ENCODE measurements at regions not wholly inside any gene's neighbourhood (a gene's known extent, or its start where the extent isn't known, plus 50 kb on each side); places are given as distances from the start of the nearest gene placed in this dataset.
"Not testable (repeated sequence)": the region's sequence is repeated elsewhere in the genome, so short reads cannot be mapped to it uniquely, and the experiment has no call there.

DNA sequence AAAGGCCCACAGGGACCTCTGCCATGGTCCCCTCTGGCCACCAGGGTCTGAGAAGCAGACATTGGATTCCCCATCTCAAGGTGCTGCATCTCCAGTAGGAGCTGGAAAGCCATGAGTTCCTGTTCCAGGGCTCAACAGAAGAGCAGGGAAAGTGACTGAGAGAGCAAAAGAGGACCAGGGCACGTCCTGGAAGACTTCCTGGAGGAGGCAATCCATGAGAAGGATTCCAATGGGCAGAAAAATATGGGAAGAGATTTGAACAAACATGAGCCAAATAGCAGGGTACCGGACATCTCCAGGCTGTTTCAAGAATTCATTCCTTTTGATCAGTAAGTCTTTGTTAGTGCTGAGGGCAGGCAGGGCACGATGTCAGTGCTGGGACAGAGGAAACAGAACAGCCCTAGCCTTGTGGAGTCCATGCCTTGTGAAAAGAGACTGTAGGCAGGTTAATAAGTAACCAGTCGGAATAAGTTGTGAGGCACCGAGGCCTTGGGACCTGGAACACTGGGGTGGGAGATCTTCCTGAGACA lies 72.8 kb upstream of the TWIST2 start:
- no peak for TF ChIP-seq EZH2phosphoT487 (IDR thresholded peaks at IDR 0.05; ENCODE audit: borderline replicate concordance, low read depth, low read length)
- TF ChIP-seq, protein P1, sequence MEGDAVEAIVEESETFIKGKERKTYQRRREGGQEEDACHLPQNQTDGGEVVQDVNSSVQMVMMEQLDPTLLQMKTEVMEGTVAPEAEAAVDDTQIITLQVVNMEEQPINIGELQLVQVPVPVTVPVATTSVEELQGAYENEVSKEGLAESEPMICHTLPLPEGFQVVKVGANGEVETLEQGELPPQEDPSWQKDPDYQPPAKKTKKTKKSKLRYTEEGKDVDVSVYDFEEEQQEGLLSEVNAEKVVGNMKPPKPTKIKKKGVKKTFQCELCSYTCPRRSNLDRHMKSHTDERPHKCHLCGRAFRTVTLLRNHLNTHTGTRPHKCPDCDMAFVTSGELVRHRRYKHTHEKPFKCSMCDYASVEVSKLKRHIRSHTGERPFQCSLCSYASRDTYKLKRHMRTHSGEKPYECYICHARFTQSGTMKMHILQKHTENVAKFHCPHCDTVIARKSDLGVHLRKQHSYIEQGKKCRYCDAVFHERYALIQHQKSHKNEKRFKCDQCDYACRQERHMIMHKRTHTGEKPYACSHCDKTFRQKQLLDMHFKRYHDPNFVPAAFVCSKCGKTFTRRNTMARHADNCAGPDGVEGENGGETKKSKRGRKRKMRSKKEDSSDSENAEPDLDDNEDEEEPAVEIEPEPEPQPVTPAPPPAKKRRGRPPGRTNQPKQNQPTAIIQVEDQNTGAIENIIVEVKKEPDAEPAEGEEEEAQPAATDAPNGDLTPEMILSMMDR (conservative IDR thresholded peaks at IDR 0.05; ENCODE audit: low read length): no peak
- Histone ChIP-seq H3K27ac (ENCODE audit: low read depth, low read length, poor library complexity, severe bottlenecking) (no peak overlapping the region), H3K4me1 (ENCODE audit: insufficient read depth, low read length, poor library complexity, severe bottlenecking) (no peaks in the 10 kb centered on the region), H2AFZ (ENCODE audit: low read length) (no peak overlapping the region), H3K79me2 (ENCODE audit: insufficient read depth, low read depth, low read length) (no peaks in the 10 kb centered on the region), H3K4me2 (ENCODE audit: low read length) (no peak overlapping the region), H4K20me1 (ENCODE audit: insufficient read depth, low read length) (no peaks in the 10 kb centered on the region; the same call in 1 of the 2 replicates), H3K9me2 (ENCODE audit: insufficient read depth, low read length) (no peaks in the 10 kb centered on the region), H3K9me3 (ENCODE audit: low read length) (0 out of 2 replicates have a peak, but pooled peaks cover 4% of the 10 kb centered on the region), H3K4me3 (ENCODE audit: low read depth, low read length, poor library complexity, severe bottlenecking) (no peak overlapping the region), H3K36me3 (ENCODE audit: insufficient read depth, low read length) (no peaks in the 10 kb centered on the region)
- CTCF ChIA-PET (ENCODE audit: unreplicated experiment): no interaction called here
- POLR2A ChIA-PET: no interaction called here
- no peak for DNase-seq (ENCODE audit: low spot score)
- intact Hi-C loops (cut with micrococcal nuclease; ENCODE audit: unreplicated experiment): no loop called here
- no TSS peak for BruUV-seq (replicated peaks)

DNA sequence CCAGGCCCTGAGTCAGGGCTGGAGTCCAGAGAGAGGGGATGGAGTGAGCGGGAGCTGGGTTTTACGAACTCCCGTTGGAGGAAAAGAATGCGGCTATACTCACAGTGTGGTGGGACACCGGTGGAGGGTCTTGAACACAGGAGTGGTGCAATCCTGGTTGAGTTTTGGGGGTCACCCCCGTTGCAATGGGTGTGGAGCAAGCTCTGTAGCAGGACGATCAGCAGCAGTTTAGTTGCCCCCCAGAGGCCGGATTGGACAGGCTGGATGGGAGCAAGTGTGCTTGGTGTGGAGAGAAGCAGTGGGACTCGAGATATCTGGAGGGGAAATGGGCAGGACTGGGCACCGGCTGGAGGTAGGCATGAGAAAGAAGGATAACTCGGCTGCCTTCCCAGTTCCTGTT lies 72.3 kb upstream of the TWIST2 start:
- Histone ChIP-seq H3K4me1 (ENCODE audit: insufficient read depth, low read length, poor library complexity, severe bottlenecking) (no peaks in the 10 kb centered on the region), H3K27ac (ENCODE audit: low read depth, low read length, poor library complexity, severe bottlenecking) (no peak overlapping the region), H2AFZ (ENCODE audit: low read length) (no peak overlapping the region), H3K9me3 (ENCODE audit: low read length) (0 out of 2 replicates have a peak, but pooled peaks cover 4% of the 10 kb centered on the region), H3K4me2 (ENCODE audit: low read length) (no peak overlapping the region), H3K4me3 (ENCODE audit: low read depth, low read length, poor library complexity, severe bottlenecking) (no peak overlapping the region), H3K9me2 (ENCODE audit: insufficient read depth, low read length) (no peaks in the 10 kb centered on the region), H3K36me3 (ENCODE audit: insufficient read depth, low read length) (no peaks in the 10 kb centered on the region), H3K79me2 (ENCODE audit: insufficient read depth, low read depth, low read length) (no peaks in the 10 kb centered on the region), H4K20me1 (ENCODE audit: insufficient read depth, low read length) (no peaks in the 10 kb centered on the region; the same call in 1 of the 2 replicates)
- intact Hi-C loops (cut with micrococcal nuclease; ENCODE audit: unreplicated experiment): no loop called here
- no peak for TF ChIP-seq EZH2phosphoT487 (IDR thresholded peaks at IDR 0.05; ENCODE audit: borderline replicate concordance, low read depth, low read length)
- TF ChIP-seq, protein P1 (conservative IDR thresholded peaks at IDR 0.05; ENCODE audit: low read length): no peak
- DNase-seq (ENCODE audit: low spot score): no peak
- no TSS peak for BruUV-seq (replicated peaks)
- ChIA-PET POLR2A (no interaction called here), CTCF (ENCODE audit: unreplicated experiment) (no interaction called here)

DNA sequence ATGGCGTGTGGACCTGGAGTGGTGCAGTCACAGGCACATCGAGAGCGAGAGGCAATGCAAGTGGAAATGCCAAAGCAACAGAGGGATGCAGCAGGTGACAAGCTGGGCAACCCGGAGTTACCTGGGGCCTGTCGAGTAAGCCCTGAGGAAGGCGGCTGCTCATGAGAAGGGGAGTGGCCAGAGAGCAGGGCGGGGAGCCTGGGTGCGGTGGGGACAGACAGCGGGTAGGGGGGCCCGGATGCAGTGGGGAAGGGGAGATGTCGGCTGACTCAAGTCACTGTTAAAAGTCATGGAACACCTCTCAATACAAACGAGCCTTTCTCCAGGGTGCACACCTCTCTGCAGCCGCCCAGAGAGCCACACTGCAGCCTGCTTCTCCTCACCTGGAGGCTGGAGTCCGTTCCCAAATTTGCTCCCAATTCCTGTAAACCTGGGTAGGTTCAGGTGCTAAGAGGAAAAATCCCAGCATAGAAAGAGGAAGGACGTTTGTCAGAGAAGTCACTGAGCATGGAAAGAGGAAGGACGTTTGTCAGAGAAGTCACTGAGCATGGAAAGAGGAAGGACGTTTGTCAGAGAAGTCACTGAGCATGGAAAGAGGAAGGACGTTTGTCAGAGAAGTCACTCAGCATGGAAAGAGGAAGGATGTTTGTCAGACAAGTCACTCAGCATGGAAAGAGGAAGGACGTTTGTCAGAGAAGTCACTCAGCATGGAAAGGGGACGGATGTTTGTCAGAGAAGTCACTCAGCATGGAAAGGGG lies 71.7 kb upstream of the TWIST2 start:
- BruUV-seq (replicated peaks): no TSS peak
- no peaks in the 10 kb centered on the region for H3K79me2 ChIP-seq (ENCODE audit: insufficient read depth, low read depth, low read length)
- 0 out of 2 replicates have a peak, but pooled peaks cover 4% of the 10 kb centered on the region for H3K9me3 ChIP-seq (ENCODE audit: low read length)
- no peaks in the 10 kb centered on the region for H3K9me2 ChIP-seq (ENCODE audit: insufficient read depth, low read length)
- no peak for DNase-seq (ENCODE audit: low spot score)
- no peak overlapping the region for H3K27ac ChIP-seq (ENCODE audit: low read depth, low read length, poor library complexity, severe bottlenecking)
- no peaks in the 10 kb centered on the region for H3K36me3 ChIP-seq (ENCODE audit: insufficient read depth, low read length)
- no peaks in the 10 kb centered on the region for H3K4me1 ChIP-seq (ENCODE audit: insufficient read depth, low read length, poor library complexity, severe bottlenecking)
- H4K20me1 ChIP-seq (ENCODE audit: insufficient read depth, low read length): no peaks in the 10 kb centered on the region; the same call in 1 of the 2 replicates
- no peak overlapping the region for H3K4me2 ChIP-seq (ENCODE audit: low read length)
- no peak overlapping the region for H2AFZ ChIP-seq (ENCODE audit: low read length)
- intact Hi-C loops (cut with micrococcal nuclease; ENCODE audit: unreplicated experiment): no loop called here
- H3K4me3 ChIP-seq (ENCODE audit: low read depth, low read length, poor library complexity, severe bottlenecking): no peak overlapping the region
- ChIA-PET CTCF (ENCODE audit: unreplicated experiment) (no interaction called here), POLR2A (no interaction called here)
- TF ChIP-seq, protein P1 (conservative IDR thresholded peaks at IDR 0.05; ENCODE audit: low read length): no peak
- TF ChIP-seq EZH2phosphoT487 (IDR thresholded peaks at IDR 0.05; ENCODE audit: borderline replicate concordance, low read depth, low read length): no peak

DNA sequence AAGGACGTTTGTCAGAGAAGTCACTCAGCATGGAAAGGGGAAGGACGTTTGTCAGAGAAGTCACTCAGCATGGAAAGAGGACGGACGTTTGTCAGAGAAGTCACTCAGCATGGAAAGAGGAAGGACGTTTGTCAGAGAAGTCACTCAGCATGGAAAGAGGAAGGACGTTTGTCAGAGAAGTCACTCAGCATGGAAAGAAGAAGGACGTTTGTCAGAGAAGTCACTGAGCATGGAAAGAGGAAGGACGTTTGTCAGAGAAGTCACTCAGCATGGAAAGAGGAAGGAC lies 71.2 kb upstream of the TWIST2 start:
- H3K9me3 ChIP-seq (ENCODE audit: low read length); BruUV-seq (replicated peaks); CTCF ChIA-PET (ENCODE audit: unreplicated experiment); intact Hi-C loops (cut with micrococcal nuclease; ENCODE audit: unreplicated experiment); H3K27ac ChIP-seq (ENCODE audit: low read depth, low read length, poor library complexity, severe bottlenecking); H3K4me3 ChIP-seq (ENCODE audit: low read depth, low read length, poor library complexity, severe bottlenecking); H2AFZ ChIP-seq (ENCODE audit: low read length); H4K20me1 ChIP-seq (ENCODE audit: insufficient read depth, low read length); H3K79me2 ChIP-seq (ENCODE audit: insufficient read depth, low read depth, low read length); POLR2A ChIA-PET; H3K4me1 ChIP-seq (ENCODE audit: insufficient read depth, low read length, poor library complexity, severe bottlenecking); H3K4me2 ChIP-seq (ENCODE audit: low read length); H3K36me3 ChIP-seq (ENCODE audit: insufficient read depth, low read length); H3K9me2 ChIP-seq (ENCODE audit: insufficient read depth, low read length): not testable (repeated sequence)
- peak; percentile 9 for DNase-seq (ENCODE audit: low spot score)

Data from OCI-LY7 (cell line).